HG02973 (cell line): ENCODE measurements at regions not wholly inside any gene's neighbourhood (a gene's known extent, or its start where the extent isn't known, plus 50 kb on each side); places are given as distances from the start of the nearest gene placed in this dataset.

Source experiments
- ATAC-seq: cut with Tn5 transposase; IDR thresholded peaks from one replicate; pipeline ENCODE4 v1.9.1; 2021; ENCODE audit warnings: moderate library complexity; ENCODE audit not compliant: unreplicated experiment

GRCh38 chr10:76736392-76736791 lies 901.2 kb downstream of the KCNMA1 start:
- no peak for ATAC-seq

- no peak for ATAC-seq
Measured at GRCh38 chr10:76735866-76736265, 901.7 kb downstream of the KCNMA1 start.

- no peak for ATAC-seq
Measured at GRCh38 chr10:76733441-76733936, 904.1 kb downstream of the KCNMA1 start.

- ATAC-seq: no peak
Measured at GRCh38 chr10:76732306-76732705, 905.3 kb downstream of the KCNMA1 start.

DNA sequence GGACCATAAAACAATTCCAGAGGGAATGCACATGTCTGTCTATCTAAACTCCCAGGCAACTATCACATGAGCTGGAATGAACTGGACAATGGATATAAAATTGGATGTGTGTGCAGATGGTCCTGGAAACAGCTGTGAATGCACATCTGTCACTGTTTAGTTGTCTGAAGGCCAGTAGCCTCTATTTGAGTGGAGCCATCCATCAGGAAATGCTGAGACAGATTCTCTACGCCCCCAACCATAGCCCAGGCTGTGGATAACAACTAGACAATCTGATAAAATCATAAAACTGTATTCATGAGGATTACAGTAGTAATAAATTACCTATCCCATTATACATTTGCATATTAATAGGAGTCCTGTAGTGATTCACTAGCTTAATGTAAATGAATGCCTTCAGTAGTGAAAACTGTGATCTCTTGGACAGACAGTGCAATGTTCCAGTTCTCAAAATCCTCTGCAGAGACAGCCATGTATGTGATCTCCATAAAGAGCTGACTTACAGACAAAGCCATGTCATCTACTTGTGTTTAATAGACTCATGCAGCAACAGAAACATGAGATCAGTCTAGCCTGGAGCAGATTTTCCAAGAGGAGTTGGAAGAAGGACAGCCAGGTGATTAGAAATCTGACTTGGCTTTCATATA lies 907.6 kb downstream of the KCNMA1 start:
- no peak for ATAC-seq

DNA sequence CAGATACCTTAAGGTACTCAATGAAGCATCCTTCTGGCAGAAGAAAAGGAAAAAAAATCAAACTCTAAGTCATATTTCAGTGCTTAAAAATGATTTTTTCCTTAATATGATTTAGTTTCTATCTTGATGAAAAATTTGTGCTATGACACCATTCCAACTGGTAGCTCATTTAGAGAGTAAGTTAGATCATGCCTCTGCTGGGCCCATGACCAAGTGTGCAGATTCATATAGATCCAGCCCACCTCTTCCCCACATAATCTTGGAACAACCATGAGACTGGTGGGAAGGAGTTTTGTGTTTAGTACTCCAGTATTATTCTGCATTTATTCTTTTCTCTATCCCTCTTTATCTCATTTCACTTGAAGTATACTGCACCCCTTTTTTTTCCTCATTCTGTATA lies 908.3 kb downstream of the KCNMA1 start:
- no peak for ATAC-seq

DNA sequence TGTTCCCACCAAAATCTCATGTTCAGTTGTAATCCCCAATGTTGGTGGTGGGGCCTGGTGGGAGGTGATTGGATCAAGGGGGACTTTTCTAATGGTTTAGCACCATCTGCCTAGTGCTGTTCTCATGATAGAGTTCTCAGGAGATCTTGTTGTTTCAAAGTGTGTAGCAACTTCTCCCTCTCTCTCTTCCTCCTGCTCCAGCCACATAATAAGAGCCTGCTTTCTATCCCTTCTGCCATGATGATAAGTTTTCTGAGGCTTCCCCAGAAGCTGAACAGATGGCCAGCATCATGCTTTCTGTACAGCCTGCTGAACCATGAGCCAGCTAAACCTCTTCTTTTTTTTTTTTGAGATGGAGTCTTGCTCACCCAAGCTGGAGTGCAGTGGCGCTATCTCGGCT lies 910.6 kb downstream of the KCNMA1 start:
- ATAC-seq: no peak

GRCh38 chr10:76723844-76724243 lies 913.8 kb downstream of the KCNMA1 start:
- no peak for ATAC-seq

DNA sequence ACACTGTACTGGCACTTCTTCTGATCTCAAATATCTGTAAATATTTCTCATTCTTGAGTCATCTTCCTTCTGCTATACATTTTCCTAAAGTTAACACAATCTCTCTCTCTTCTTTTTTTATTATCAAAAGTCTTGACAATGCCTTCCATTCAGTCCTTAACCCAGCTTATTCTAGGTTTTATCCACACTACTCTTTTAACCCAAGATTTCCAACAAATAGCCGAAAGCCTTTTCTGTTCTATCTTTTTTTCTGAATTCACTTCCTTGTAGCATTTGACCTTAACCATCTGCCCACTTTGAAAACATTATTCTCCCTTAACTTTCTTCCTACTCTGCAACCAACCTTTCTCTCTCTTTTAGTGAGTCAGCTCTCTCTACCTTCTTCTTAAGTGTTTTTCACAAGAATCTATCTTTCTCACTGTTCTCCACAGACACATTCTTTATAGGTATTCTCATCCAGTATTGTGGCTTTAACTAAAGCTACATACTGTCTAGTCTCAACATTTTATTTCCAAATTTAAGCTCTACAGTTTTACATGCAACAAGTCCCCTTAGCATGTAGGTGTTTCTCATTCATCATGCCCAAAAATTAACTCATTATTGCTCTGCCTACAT lies 915.6 kb downstream of the KCNMA1 start:
- ATAC-seq: no peak

DNA sequence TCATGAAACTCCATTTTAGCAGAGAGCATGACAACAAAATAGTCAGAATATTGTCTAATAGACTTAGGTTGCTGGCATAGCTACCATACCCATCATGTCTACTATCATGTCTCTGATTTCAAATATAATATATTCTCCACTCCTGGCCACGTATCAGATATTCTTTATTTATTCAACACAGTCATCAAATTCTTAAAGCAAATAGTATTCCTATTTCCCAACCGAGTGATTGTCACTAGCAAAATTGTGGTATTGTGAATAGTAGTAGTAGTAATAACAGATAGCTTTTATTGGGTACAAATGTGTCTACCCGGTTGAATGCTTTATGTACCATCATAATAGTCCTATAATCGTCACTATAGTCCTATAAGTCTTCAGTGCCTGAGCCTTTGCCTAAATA lies 918.6 kb downstream of the KCNMA1 start:
- no peak for ATAC-seq

GRCh38 chr10:76717141-76717540 lies 920.5 kb downstream of the KCNMA1 start:
- ATAC-seq: no peak

- no peak for ATAC-seq
Measured at GRCh38 chr10:76711222-76711997, 926.2 kb downstream of the KCNMA1 start.

GRCh38 chr10:76700241-76700640 lies 937.4 kb downstream of the KCNMA1 start:
- ATAC-seq: no peak

DNA sequence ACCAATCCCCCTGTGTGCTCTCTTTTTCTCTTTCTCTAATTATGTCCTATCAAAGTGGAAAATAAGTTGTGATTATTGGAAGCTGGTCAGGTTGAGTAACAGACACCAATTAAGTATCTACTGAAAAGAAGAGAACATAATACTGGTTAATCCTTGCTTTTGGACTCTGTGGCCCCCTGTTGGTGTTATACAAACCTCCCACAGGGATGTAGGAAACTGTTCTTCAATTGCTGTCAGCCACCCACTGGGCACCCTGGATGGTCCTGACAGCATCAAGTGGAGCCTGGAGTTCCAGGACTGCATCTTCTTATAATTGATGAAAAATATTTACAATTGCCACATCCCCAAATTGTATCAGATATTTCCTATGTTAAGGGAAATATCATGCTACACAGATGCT lies 939.7 kb downstream of the KCNMA1 start:
- ATAC-seq: no peak

DNA sequence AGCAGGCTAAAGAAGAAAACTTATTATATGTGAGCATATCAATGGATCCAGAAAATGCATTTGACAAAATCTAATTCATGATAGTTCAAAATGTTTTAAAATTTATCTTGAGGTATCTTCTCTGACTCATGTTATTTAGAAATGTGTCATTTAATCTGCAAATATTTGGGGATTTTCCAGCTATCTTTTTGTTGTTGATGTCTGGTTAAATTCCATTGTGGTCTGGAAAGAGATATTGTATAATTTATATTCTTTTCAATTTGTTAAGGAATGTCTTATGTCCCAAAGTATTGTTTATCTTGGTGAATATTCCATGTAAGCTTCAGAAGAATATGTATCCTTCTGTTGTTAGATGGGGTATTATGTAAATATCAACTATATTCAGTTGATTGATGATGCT lies 942.5 kb downstream of the KCNMA1 start:
- ATAC-seq: no peak

GRCh38 chr10:76686201-76686600 lies 951.4 kb downstream of the KCNMA1 start:
- ATAC-seq: no peak

GRCh38 chr10:76684968-76685367 lies 952.6 kb downstream of the KCNMA1 start:
- ATAC-seq: no peak

DNA sequence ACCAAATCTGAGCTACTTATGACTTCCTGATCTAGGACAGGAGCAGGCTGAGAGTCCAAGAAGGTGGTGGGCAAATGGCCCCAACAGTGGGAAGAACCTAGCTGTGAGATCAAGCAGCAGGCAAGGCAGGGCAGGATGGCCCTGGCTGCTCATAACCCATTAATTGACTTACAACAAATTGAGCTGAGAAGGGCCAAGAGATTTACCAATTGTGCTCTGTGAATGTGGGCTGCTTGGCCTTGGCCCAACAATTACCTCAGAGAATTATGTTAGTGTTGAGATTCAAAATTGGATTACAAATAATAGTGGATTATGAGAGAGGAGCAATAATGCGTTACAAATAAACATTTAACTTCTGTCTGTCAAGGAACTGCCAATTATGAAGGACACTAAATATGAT lies 956.5 kb downstream of the KCNMA1 start:
- no peak for ATAC-seq

- ATAC-seq: no peak
Measured at GRCh38 chr10:76679030-76679429, 958.6 kb downstream of the KCNMA1 start.

DNA sequence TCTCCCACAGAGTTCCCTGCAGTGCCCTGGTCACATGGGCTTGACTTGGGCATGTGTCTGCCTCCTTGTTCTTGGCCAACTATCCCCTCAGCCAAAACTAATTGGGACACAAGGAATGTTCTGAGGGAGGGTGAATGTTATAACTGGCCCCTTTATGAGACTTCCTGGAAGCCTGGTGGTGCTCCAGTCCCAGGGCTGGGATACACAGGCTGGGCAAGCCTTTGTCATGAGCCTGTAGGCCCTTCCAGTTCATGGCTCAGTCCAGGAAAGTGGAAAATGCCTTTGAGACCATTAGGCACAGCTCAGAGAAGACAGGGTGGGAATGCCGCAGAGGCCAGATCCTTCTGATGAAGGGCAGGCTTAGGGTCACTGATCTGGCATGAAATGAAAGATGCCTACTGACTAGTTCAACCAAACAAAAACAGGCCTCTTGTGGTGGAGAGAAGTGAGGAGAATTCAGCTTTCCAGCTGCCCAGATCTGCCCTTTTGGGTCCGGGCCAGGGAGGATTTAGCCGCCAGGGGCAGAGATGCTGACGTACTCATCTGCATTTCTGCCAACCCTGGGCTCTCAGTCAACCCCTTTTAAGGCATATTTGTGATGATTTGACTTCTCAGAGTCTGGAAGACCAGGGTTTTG lies 961.5 kb downstream of the KCNMA1 start:
- ATAC-seq: no peak

DNA sequence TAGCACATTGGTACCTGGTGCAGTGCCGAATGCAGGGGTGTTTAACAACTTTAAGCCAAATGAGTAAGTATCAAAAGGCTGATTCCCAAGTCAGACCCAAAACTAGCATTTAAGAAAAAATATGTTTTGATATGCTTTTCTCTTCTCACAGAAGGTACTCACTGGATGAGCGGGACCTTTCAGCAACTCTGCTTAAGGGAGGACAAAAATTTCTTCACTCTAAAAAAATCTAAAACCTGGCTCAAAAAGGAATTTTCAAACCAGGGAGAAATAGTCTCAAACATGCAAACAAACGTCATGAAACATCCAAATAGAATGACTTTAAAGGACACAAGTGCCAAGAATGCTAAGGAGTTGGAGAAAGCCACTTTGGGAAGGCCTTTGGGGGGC lies 962.1 kb downstream of the KCNMA1 start:
- ATAC-seq: no peak
